NB4 (cell line): ENCODE measurements at regions not wholly inside any gene's neighbourhood (a gene's known extent, or its start where the extent isn't known, plus 50 kb on each side); places are given as distances from the start of the nearest gene placed in this dataset.

Source experiments
- DNase-seq: peaks from one replicate; pipeline ENCODE4 v3.0.0; 2010; ENCODE audit warnings: low read depth
- H3K4me3 ChIP-seq: one replicate; pipeline ENCODE4 v1.5.1; 2011; ENCODE audit warnings: mild to moderate bottlenecking, low read depth, low read length, moderate library complexity
- CTCF ChIP-seq: IDR thresholded peaks from one replicate; pipeline ENCODE4 v1.5.1; 2012; ENCODE audit warnings: low read depth, low read length
- MAX ChIP-seq: IDR thresholded peaks from 2 replicates; pipeline ENCODE4 v1.6.1; 2011; ENCODE audit warnings: low read depth, low read length
- MYC ChIP-seq: IDR thresholded peaks from 2 replicates; pipeline ENCODE4 v1.6.1; 2011; ENCODE audit warnings: low read depth, low read length
- POLR2A ChIP-seq: IDR thresholded peaks from 2 replicates; pipeline ENCODE4 v1.6.1; 2011; ENCODE audit warnings: mild to moderate bottlenecking; ENCODE audit not compliant: insufficient read length; ENCODE audit errors: extremely low read depth

DNA sequence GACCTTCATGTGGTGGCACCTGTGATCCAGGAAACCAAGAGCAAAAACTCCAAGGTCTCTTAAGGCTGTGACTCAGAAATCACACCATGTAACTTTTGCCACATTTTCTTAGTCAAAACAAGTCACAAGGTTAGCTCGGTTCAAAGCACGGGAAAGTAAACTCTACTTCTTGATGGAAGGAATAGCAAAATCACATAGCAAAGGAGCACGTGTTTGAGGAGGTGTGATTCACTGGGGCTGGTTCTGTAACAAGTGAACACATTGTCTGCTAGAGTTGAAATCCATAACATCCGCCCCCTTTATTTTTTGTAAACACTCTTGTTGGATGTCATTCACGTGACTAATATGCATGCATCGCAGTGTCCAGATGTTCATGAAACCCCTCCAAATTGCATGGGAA is 415.0 kb upstream of the MAF start:
- no peak overlapping the region for H3K4me3 ChIP-seq
- no peak for DNase-seq
- TF ChIP-seq POLR2A (no peak), CTCF (no peak), MAX (no peak), MYC (no peak)

- no peak for TF ChIP-seq POLR2A
- no peak for TF ChIP-seq MAX
- TF ChIP-seq CTCF = no peak
- no peak for TF ChIP-seq MYC
- no peak for DNase-seq
- H3K4me3 ChIP-seq = no peak overlapping the region
These were observed 413.9 kb upstream of the MAF start for GRCh38 chr16:80014241-80014939.

- no peak overlapping the region for H3K4me3 ChIP-seq
- DNase-seq = no peak
- no peak for TF ChIP-seq MYC
- TF ChIP-seq CTCF = no peak
- TF ChIP-seq MAX = no peak
- no peak for TF ChIP-seq POLR2A
These were observed 412.0 kb upstream of the MAF start for GRCh38 chr16:80012586-80012985.

DNA sequence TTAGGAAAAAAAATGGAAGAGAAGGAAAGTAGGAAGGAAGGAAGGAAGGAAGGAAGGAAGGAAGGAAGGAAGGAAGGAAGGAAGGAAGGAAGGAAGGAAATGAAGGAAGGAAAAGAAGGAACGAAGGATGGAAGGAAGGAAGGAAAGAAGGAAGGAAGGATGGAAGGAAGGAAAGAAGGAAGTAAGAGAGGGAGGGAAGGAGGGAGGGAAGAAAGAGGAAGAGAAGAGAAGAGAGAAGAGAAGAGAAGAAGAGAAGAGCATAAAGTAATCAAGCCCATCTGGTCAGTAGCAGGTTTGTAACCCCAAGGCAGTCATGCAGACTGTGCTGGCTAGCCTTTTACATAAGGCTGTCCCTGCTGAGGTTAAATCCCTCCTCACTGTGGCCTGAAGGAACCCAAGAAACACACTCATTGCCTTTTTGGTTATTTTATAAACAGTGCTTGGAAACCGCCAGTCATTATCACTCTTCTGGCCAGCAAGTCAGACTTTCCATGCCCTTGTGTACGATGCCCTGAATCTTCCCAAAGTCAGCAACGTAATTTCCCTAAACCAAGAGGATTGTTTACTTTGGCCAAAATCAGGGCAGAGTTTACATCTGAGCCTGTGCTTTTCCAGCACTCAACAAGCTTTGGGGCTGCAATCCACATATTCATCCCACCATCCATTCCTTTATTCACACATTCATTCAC is 409.6 kb upstream of the MAF start:
- no peak for DNase-seq
- TF ChIP-seq POLR2A (no peak), CTCF (no peak), MYC (no peak), MAX (no peak)
- no peak overlapping the region for H3K4me3 ChIP-seq

- no peak for DNase-seq
- H3K4me3 ChIP-seq = no peak overlapping the region
- TF ChIP-seq MYC (no peak), POLR2A (no peak), MAX (no peak), CTCF (no peak)
These were observed 408.3 kb upstream of the MAF start for GRCh38 chr16:80008857-80009256.
